ENCODE measurements at regions not wholly inside any gene's neighbourhood (a gene's known extent, or its start where the extent isn't known, plus 50 kb on each side); places are given as distances from the start of the nearest gene placed in this dataset.

GRCh38 chr17:13728781-13729180 is 127.1 kb upstream of the HS3ST3A1 start:
- TF ChIP-seq Cebpa-rat (IDR thresholded peaks at IDR 0.05), result no peak
- Histone ChIP-seq H3K27me3 (peaks cover 0 to 5% (median 0%) of the 10 kb centered on the region in 11 experiments; a peak in 1 of 22 replicates), H3K9ac (no peak overlapping the region), H3K4me2 (peak overlapping the region in 2 of 11 experiments; percentile 19 to 74; a peak in 2 of 22 replicates), H3K36me3 (no peaks in the 10 kb centered on the region), H3K9me3 (replicated peaks in 1 of 11) (peaks cover 6 to 34% (median 20%) of the 10 kb centered on the region in 11 experiments; a peak in 19 of 22 replicates), H3K4me3 (no peak overlapping the region), H4K20me1 (no peaks in the 10 kb centered on the region), H3K27ac (peak overlapping the region in 1 of 11 experiments; percentile 40; a peak in 1 of 22 replicates), H3K4me1 (peaks cover 0 to 54% (median 0%) of the 10 kb centered on the region in 10 experiments; a peak in 7 of 20 replicates)

GRCh38 chr17:13729466-13730134 is 127.9 kb upstream of the HS3ST3A1 start:
- TF ChIP-seq Cebpa-rat (IDR thresholded peaks at IDR 0.05), result peak in 1 of 11 experiments; percentile 20; a peak in 1 of 22 replicates
- Histone ChIP-seq H3K9ac (no peak overlapping the region), H4K20me1 (no peaks in the 10 kb centered on the region), H3K27me3 (peaks cover 0 to 7% (median 0%) of the 10 kb centered on the region in 11 experiments; a peak in 1 of 22 replicates), H3K4me2 (peak overlapping the region in 3 of 11 experiments; percentile 15 to 74 (median 45); a peak in 5 of 22 replicates), H3K27ac (peak overlapping the region in 3 of 11 experiments; percentile 21 to 31 (median 28); a peak in 1 of 22 replicates), H3K4me1 (peaks cover 0 to 56% (median 0%) of the 10 kb centered on the region in 10 experiments; a peak in 7 of 20 replicates), H3K4me3 (no peak overlapping the region), H3K9me3 (replicated peaks in 1 of 11) (peaks cover 6 to 40% (median 22%) of the 10 kb centered on the region in 11 experiments; a peak in 19 of 22 replicates), H3K36me3 (no peaks in the 10 kb centered on the region)

- no peaks in the 10 kb centered on the region for H4K20me1 ChIP-seq
- H3K27me3 ChIP-seq, result peaks cover 0 to 41% (median 0%) of the 10 kb centered on the region in 11 experiments; a peak in 7 of 22 replicates
- H3K4me2 ChIP-seq, result peak overlapping the region in 3 of 11 experiments; percentile 34 to 79 (median 71); a peak in 4 of 22 replicates
- no peak overlapping the region for H3K4me3 ChIP-seq
- no peak overlapping the region for H3K9ac ChIP-seq
- peaks cover 6 to 34% (median 22%) of the 10 kb centered on the region in 11 experiments; a peak in 19 of 22 replicates for H3K9me3 ChIP-seq (replicated peaks in 1 of 11)
- H3K36me3 ChIP-seq, result no peaks in the 10 kb centered on the region
- no peak for TF ChIP-seq Cebpa-rat (IDR thresholded peaks at IDR 0.05)
- no peak overlapping the region for H3K27ac ChIP-seq
- H3K4me1 ChIP-seq, result peaks cover 0 to 35% (median 4%) of the 10 kb centered on the region in 10 experiments; a peak in 9 of 20 replicates
Measured at GRCh38 chr17:13734880-13735279, 133.2 kb upstream of the HS3ST3A1 start.

GRCh38 chr17:13735444-13735843 is 133.7 kb upstream of the HS3ST3A1 start:
- H3K4me1 ChIP-seq, result peaks cover 0 to 35% (median 4%) of the 10 kb centered on the region in 10 experiments; a peak in 9 of 20 replicates
- peak overlapping the region in 3 of 11 experiments; percentile 34 to 79 (median 71); a peak in 6 of 22 replicates for H3K4me2 ChIP-seq
- no peak overlapping the region for H3K27ac ChIP-seq
- no peak overlapping the region for H3K9ac ChIP-seq
- peaks cover 6 to 34% (median 22%) of the 10 kb centered on the region in 11 experiments; a peak in 19 of 22 replicates for H3K9me3 ChIP-seq (replicated peaks in 1 of 11)
- no peak for TF ChIP-seq Cebpa-rat (IDR thresholded peaks at IDR 0.05)
- H3K4me3 ChIP-seq, result no peak overlapping the region
- no peaks in the 10 kb centered on the region for H4K20me1 ChIP-seq
- H3K27me3 ChIP-seq, result peaks cover 0 to 44% (median 0%) of the 10 kb centered on the region in 11 experiments; a peak in 7 of 22 replicates
- H3K36me3 ChIP-seq, result no peaks in the 10 kb centered on the region

DNA sequence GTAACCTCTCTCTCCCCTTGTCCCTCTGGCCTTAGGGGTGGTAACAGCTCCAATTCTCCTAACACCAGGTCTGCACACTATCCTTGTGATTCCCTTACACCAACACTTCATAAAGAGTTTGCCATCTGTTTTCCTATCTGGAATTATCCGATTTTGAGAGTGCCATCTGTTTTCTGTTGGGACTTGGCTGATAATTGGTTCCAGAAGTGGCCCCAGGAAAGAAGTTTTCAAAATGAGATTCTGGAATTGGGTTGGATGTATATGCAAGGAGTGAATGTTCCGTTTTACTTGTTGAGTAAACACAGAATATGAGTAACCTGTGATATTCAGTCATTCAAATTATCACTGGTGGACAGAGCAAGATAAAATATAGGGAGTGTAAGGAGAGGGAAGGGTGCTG is 134.1 kb upstream of the HS3ST3A1 start:
- Histone ChIP-seq H3K27ac (no peak overlapping the region), H3K4me2 (peak overlapping the region in 3 of 11 experiments; percentile 34 to 79 (median 71); a peak in 5 of 22 replicates), H4K20me1 (no peaks in the 10 kb centered on the region), H3K9me3 (replicated peaks in 1 of 11) (peaks cover 6 to 34% (median 21%) of the 10 kb centered on the region in 11 experiments; a peak in 19 of 22 replicates), H3K36me3 (no peaks in the 10 kb centered on the region), H3K9ac (no peak overlapping the region), H3K4me3 (no peak overlapping the region), H3K27me3 (peaks cover 0 to 44% (median 0%) of the 10 kb centered on the region in 11 experiments; a peak in 7 of 22 replicates), H3K4me1 (peaks cover 0 to 33% (median 4%) of the 10 kb centered on the region in 10 experiments; a peak in 9 of 20 replicates)
- no peak for TF ChIP-seq Cebpa-rat (IDR thresholded peaks at IDR 0.05)

- H4K20me1 ChIP-seq, result no peaks in the 10 kb centered on the region
- no peak overlapping the region for H3K9ac ChIP-seq
- H3K36me3 ChIP-seq, result no peaks in the 10 kb centered on the region
- peaks cover 0 to 38% (median 4%) of the 10 kb centered on the region in 10 experiments; a peak in 9 of 20 replicates for H3K4me1 ChIP-seq
- peaks cover 0 to 50% (median 0%) of the 10 kb centered on the region in 11 experiments; a peak in 7 of 22 replicates for H3K27me3 ChIP-seq
- no peak overlapping the region for H3K4me3 ChIP-seq
- peaks cover 4 to 23% (median 12%) of the 10 kb centered on the region in 11 experiments; a peak in 17 of 22 replicates for H3K9me3 ChIP-seq (replicated peaks in 1 of 11)
- no peak for TF ChIP-seq Cebpa-rat (IDR thresholded peaks at IDR 0.05)
- no peak overlapping the region for H3K27ac ChIP-seq
- H3K4me2 ChIP-seq, result no peak overlapping the region
Measured at GRCh38 chr17:13736916-13737315, 135.2 kb upstream of the HS3ST3A1 start.

GRCh38 chr17:13740686-13741085 is 139.0 kb upstream of the HS3ST3A1 start:
- no peaks in the 10 kb centered on the region for H3K36me3 ChIP-seq
- no peaks in the 10 kb centered on the region for H4K20me1 ChIP-seq
- H3K27ac ChIP-seq, result no peak overlapping the region
- H3K27me3 ChIP-seq, result peaks cover 0 to 79% (median 0%) of the 10 kb centered on the region in 11 experiments; a peak in 7 of 22 replicates
- H3K4me3 ChIP-seq, result no peak overlapping the region
- no peak overlapping the region for H3K9ac ChIP-seq
- H3K4me1 ChIP-seq, result peaks cover 0 to 26% (median 2%) of the 10 kb centered on the region in 10 experiments; a peak in 8 of 20 replicates
- no peak for TF ChIP-seq Cebpa-rat (IDR thresholded peaks at IDR 0.05)
- peaks cover 0 to 13% (median 0%) of the 10 kb centered on the region in 11 experiments; a peak in 5 of 22 replicates for H3K9me3 ChIP-seq (replicated peaks in 1 of 11)
- H3K4me2 ChIP-seq, result peak overlapping the region in 3 of 11 experiments; percentile 30 to 51 (median 43); a peak in 4 of 22 replicates

- no peaks in the 10 kb centered on the region for H3K36me3 ChIP-seq
- peaks cover 0 to 23% (median 4%) of the 10 kb centered on the region in 10 experiments; a peak in 8 of 20 replicates for H3K4me1 ChIP-seq
- no peak overlapping the region for H3K4me3 ChIP-seq
- H3K9me3 ChIP-seq (replicated peaks in 1 of 11), result peaks cover 0 to 14% (median 0%) of the 10 kb centered on the region in 11 experiments; a peak in 5 of 22 replicates
- no peaks in the 10 kb centered on the region for H4K20me1 ChIP-seq
- peaks cover 0 to 87% (median 0%) of the 10 kb centered on the region in 11 experiments; a peak in 7 of 22 replicates for H3K27me3 ChIP-seq
- peak overlapping the region in 2 of 11 experiments; percentile 43 to 51; a peak in 3 of 22 replicates for H3K4me2 ChIP-seq
- no peak for TF ChIP-seq Cebpa-rat (IDR thresholded peaks at IDR 0.05)
- H3K27ac ChIP-seq, result no peak overlapping the region
- H3K9ac ChIP-seq, result no peak overlapping the region
Measured at GRCh38 chr17:13741744-13742143, 140.0 kb upstream of the HS3ST3A1 start.
